GDM1 (cell line): ENCODE measurements at regions not wholly inside any gene's neighbourhood (a gene's known extent, or its start where the extent isn't known, plus 50 kb on each side); places are given as distances from the start of the nearest gene placed in this dataset.

Experiments used
- DNase-seq: peaks from one replicate; lab custom pipeline; 2025; lab: John Stamatoyannopoulos, UW

DNA sequence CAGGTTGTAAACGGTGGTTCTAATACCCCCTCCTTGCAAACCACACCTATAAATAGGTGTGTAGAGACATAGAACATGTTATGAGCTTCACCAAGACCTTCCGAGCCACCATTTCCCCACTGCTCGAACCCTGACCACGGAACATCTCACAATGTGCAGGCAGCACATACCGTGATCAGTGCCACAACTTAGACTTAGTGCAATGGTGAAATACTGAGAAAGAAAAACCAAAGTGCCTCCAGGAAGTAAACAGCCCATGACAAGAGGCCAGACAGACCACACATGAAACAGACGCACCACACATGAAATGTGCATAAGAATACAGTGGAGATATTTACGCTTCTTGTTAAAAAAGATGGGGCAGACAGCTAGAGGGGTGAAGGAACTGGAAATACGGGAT, 166.9 kb upstream of the CCND2 start:
- DNase-seq: no peak

DNA sequence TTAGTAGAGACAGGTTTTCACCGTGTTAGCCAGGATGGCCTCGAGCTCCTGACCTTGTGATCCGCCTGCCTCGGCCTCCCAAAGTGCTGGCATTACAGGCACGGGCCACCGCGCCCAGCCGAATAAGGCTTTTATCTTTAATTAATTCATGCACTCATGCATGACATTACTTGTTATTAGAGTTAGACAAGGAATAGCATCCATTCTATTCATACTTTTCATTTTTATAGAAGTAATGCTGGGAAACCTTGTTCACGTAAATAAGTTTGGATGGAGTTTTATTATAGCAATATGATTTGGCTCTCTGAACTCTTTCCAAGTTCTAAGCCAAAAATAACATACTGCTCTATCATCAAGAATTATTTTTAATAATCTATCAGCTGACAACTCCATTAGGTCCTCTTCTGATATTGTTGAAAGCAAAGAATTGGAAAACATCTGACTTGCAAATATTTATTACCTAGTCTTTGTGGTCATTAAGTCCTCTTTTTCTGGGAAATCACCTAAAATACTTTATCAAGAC, 168.8 kb upstream of the CCND2 start:
- DNase-seq: no peak

DNA sequence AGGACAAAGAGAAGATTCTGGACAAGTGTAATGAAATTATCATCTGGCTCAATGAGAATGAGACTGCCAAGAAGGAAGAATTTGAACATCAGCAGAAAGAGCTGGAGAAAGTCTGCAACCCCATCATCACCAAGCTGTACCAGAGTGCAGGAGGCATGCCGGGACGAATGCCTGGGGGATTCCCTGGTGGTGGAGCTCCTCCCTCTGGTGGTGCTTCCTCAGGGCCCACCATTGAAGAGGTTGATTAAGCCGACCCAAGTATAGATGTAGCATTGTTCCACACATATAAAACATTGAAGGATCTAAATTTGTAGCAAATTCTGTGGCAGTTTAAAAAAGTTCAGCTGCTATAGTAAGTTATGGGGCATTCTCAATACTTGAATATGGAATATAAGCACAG, 174.3 kb upstream of the CCND2 start:
- no peak for DNase-seq

DNA sequence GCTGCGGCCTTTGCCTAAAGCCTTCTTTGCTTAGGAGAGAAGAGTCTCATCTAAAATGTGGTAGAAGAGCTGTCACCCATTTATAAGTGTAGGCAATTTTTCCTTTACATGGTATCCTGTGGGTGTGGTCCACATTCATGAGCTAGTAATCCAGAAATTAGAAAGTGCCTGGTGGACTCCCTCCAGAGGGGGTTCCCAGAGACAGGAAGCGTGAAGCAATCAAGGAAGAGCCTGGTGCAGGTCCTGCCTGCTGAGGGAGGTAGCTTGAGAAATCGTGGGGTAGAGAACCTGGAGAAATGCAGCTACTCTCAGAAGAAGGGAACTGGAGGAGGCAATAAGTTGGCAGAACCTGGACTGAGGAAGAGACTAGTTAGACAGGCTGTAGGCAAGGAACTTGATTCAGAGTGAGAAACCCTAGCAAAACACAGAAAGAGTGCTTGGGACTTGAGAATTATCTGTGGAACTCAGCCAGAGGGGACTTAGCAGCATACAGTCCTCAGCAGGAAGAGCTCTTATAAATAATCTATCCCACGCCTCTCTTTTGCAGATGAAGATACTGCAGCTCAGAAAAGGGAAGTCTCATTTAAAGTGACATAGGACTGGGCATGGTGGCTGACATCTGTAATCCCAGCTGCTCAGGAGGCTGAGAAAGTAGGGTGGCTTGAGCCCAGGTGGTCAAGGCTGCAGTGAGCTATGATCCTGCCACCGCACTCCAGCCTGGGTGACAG, 182.4 kb upstream of the CCND2 start:
- peak; percentile 39 for DNase-seq

DNA sequence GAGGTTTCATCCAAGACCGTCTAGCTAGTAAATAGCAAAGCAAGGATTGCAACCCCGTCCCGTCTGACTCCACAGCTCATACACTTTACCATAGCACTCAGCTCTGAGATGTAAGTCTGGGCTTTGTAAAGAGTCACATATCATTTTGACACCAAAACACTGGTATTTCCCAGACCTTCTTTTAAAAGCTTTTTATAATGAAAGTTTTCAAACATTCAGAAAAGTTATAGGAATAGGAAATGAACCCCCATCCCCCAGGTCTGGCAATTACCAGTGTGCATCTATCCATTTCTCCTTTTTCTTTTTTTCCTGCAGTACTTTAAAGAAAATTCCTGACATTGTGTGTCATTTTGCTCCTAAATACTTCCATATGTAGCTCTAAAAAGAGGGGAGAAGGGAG, 183.6 kb upstream of the CCND2 start:
- DNase-seq: no peak

DNA sequence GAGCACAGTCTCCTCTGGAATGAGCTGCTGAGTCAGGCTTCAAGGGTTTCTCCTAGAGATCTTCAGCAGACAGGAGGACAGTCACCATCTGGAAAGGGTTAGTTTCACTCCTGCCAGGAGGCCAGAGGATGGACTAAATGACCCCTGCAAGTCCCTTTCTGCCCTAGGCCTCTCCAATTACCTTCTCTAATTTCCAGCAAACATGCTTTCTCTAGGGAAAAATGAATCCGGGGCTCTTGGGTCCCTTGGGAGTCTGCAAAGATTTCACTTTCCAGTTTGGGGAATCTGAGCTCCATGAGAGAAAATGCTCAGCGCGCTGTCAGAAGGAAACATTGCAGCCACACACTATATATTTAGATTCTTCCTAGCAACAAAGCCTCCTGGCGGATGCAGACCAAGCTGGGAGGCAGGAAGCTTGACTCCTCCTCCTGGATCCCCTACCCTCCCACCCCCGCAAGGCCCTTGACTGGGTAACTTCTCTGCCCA, 184.4 kb upstream of the CCND2 start:
- no peak for DNase-seq

DNA sequence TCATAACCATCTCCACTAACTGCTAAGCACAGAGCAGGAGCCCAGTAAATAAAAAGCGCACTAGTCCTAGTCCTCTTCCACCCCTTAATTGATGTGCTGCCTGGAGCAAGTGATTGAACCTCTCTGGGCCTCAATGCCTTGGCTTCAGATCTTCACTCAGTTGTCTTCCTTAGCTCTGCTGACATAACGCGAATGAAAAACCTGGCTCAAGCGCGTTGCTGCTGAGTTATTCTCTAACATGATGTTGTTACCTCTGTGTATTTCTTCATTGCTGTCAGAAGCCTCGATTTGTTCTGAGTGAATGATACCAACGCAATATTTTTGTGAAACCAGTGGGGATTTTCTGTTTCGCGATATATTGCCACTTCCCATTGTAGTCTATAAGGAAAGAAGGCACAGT, 185.1 kb upstream of the CCND2 start:
- no peak for DNase-seq

DNA sequence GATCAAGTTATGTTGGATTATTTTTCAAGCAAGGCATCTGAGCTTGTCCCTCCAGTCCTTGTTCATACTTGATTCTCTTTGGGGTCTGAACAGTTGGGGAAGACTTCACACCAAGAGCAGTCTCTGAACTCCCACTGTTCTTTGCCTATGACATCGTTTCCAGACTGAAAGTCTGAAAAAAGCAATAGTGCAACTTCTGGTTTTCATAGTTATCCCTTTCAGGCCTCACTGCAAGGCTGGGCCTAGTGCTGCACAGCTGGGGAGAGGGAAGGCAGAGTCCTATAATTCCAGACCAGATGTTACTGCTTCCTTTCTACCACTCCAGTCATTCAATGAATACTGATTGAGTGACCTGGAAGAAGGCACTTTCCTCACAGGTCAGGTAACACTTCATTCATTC, 187.1 kb upstream of the CCND2 start:
- no peak for DNase-seq

DNA sequence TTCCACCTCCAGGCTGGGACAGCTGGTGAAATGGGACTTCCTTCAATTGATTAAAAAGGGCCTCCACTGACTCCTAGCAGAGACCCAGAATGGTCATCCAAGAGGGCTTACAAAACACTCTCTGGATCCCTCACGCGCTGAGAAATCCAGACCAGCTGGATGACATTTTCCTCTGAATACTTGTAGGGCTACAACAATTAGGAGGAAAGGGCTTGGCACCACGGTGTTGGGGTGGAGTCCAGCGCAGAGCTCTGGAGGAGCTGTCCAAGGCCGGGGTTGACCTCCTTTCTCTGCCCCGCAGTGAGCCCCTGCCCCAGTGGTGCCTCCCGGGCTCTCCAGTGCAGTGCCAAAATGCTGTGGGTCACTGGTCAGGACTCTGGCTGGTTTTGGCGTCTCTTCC, 189.0 kb upstream of the CCND2 start:
- DNase-seq: no peak

DNA sequence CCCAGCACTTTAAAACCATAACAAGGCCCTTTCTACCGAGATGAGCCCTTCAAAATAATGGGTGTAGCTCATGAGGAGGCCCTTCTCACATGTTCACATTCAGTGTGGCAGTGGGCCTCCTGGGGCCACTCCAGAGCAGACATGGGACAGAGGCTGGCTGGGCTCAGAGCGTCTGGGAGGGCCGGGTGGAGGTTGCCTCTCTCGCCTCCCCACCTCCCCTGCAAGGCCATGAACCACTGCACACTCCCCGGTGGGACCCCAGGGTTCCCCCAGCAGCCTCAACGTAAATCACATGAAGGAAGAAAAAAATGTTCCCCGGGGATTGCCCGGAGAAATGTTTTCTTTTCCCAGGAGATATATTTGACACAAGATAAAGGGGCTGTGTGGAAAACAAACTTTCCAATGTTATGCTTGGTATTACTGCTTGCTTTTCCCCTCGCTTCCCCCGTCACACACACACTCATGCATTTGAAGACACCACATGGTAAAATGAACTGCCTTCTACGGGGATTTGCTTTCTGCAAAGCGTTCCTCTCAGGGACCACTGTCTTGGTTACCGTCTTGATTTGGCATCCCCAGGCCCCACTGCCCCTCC, 190.7 kb upstream of the CCND2 start:
- DNase-seq: no peak

DNA sequence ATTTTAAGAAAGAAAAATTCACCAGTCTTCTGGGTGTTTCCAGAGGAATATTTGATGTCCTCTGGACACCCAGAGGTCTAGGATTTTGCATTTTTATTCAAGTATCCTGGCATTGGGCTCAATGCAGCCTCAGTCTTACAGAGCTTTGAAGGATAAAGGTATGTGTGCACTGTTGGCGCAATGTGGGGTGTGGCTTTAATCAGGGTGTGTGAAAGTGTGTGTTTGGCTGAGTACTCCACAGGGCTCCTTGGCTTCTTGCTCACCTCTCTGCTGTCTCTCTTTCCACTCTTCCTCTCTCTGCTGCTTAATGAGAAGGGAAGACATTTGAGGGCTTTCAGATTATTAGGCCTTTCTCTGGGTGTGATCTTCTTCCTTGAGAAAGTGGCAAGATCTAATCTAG, 193.3 kb upstream of the CCND2 start:
- DNase-seq: no peak

DNA sequence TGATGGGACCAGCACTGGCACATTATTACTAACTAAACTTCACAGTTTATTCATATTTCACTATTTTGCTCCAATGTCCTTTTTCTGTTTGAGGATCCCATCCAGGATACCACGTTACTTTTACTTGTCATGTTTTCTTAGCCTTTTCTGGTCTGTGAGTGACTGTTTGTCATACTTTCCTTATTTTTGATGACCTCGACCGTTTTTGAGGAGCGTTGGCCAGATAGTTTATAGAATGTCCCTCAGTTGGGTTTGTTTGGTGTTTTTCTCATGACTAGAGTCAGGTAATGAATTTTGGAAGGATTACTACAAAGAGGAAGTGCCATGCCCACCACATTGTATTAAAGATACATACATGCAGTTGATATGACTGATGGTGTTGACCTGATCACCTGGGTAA, 199.4 kb upstream of the CCND2 start:
- DNase-seq: no peak

DNA sequence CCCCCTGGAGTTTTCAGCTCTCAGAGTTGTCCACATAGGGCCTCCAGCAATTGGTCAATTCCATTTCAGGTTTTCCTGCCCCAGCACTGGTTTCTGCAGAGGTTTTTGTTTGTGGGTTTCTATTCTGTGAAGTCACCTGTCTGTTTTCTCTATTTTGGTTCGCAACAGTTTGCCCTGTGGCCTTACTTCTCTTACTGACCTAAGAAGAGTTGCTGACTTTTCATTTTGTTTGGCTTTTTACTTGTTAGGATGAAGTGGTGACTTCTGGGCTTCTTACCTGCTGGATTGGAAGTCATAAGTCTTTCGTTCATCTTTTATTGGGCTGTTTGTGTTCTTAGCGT, 196.4 kb upstream of the PARP11 start:
- DNase-seq: no peak

DNA sequence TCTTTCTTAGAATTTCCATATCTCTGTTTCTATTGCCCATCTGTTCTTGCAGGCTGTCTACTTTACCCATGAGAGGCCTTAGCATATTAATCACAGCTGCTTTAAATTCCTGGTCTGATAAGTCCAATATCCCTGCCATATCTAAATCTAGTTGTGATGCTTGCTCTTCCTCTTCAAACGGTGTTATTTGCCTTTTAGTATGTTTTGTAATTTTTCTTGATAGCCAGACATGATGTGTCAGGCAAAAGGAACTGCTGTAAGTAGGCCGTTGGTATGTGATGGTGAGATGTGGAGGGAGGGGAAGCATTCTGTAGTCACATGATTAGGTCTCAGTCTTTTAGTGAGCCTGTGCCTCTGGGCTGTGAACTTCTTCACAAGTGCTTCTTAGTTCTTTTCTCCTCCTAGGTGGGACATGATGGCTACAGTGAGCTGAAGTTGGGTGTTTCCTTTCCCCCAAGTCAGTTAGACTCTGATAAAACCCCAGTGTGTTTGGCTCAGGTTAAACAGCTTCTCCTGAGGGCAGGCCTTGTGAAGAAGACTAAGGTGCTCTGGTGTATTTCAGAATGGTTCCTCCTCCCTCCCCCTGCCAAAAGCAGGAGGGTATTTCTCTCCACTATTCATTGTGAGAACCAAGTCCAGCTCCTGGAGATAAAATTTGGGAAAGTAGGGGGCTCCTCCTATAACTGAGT, 195.9 kb upstream of the PARP11 start:
- DNase-seq: no peak

DNA sequence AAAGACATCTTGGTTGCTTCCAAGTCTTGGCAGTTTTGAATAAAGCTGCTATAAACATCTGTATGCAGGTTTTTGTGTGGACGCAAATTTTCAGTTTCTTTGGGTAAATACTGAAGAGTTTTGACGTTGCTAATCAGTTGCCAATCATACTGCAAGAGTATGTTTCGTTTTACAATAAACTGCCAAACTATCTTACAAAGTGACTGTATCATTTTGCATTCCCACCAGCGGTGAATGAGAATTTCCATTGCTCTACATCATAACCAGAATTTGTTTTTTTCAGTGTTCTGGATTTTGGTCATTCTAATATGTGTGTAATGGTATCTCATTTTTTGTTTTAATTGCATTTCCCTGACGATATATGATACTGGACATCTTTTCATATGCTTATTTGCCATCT, 190.8 kb upstream of the PARP11 start:
- DNase-seq: no peak

DNA sequence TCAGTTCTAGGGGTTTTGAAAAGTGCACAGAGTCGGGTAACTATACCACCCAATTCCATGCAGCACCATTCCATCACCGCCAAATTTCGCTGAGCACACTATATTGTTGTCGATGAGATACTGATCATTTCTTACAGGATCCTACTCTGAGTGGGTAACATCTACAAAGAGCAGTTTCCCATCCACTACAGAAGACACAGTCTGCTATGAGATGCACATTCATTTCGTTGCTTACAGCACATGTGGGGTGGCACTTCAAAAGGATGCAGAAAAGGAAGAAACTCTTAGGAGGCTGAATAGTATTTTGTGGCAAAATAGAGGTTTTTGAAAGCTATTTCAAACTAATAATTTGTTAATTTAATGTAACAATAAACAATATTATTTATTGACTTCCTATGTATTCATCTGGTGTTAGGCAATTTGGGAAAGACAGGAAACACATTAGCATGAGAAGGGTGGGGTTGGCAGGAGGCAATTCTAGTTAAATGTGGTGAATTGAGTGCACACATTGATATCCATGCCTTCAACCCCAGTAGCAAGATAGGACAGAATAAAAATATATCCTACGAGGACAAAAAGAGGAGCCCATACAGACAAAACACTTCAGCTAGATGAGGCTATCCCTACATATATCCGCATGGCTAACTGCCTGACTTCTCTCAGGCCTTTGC, 186.8 kb upstream of the PARP11 start:
- no peak for DNase-seq

DNA sequence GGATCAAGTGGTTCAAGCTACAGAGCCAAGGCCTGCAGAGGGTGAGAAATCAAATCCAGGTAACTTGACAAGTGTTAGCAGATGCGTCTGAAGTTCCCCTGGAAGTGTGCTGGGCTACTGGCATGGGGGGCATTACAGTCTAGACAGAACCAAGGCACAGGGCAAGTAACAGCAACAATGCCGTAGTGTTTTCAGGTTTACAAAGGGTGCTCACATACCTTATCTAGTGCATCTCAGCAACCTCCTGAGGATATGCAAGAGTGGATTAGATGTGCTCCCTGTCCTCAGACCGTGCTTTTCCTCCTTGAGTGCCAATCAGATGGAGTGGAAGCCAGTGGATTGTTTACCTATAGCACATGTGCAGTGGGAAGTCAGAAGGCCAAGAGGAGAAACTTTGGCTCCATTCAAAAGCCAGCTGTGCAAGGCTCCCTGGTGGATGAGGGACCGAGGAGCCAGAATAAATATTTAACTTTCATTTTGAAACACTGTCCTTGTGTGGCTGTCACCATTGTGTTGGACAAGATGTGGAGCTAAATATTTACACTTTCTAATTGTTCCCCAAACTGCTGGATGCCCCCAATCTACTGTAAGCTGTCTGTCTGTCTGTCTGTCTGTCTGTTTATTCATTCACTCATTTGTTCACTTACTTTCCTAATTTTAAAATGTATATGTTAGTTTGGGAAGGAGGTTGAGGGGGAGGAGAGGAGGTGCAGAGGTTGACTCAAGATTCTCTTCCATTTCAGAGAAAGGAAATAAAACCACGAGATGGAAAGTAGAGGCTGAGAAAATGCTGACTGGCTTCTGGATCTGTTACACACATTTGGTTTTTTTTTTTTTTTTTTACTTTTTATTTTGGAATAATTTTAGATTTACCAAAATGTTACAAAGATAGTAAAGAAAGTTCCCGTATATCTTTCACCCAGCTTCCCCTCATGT, 184.0 kb upstream of the PARP11 start:
- no peak for DNase-seq

DNA sequence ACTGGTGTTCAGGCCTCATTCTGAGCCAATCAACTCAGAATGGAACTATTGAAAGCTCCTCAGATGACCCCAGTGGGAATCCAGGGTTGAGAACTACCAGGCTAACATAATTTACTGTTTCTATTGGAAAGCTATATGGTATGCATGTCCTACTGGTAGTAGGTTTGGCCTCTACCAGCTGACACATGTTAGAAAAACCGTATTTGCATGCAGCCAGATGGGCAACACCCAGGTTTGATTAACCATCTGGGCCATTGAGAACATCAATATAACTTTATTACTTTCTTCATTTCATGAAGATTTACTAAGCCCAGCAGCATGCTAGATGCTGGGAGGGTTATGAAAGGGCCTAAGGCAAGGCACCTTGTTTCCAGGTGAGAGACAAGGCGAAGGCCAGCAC, 181.4 kb upstream of the PARP11 start:
- no peak for DNase-seq

DNA sequence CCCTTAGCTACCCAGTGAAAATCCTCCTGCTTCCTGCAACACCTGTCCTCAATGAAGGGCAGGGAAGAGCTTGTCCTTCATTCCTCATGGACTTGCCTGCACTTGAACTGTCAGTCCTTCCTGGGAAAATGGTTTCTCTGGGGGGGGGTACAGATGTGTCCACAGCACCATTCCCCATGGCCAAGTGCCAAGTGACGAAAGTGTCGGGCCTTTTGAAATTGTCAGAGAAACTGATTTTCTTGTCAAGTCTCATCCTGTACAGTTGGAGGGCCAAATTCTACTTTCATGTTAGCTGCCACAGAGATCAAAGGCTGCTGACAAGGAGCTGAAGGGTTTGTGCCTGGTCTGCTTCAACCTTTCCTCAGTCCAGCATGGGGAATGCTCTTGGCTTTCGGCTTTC, 179.5 kb upstream of the PARP11 start:
- DNase-seq: no peak

DNA sequence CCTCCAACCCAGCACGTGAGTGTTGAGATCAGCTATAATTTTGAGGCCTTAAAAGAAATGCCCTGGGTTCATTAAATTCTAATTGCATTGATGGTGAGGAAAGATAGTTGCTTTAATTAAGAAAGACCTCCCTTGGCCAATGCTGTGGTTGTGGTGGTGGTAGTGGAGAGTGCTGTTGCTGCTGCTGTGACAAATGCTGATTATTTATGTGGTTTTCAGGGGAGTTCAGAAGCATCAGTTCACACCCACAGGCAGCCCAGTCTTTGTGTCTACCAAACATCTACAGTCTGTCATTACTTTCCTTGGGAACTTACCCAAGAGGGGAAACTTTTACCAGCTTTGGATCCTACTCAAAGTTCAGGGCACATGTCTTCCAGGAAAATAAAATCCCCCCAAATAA, 178.4 kb upstream of the PARP11 start:
- no peak for DNase-seq

DNA sequence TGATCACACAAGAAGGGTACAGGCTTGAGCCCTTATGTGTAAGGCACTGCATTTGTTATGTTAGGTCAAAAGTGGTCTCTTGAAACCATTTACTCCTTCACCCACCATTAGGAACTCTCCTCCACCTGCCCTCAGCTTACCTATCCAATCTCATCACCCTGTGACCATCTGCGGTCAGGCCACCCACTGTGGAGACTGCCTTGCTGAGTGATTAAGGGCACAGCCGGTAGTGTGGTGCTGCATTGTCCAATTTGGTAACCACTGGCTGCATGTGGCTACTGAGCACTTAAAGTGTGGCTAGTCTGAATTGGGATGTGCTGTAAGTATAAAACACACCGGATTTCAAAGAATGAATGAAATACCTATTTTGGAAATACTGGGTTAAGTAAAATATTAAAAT, 177.1 kb upstream of the PARP11 start:
- no peak for DNase-seq
